ENCODE measurements at regions not wholly inside any gene's neighbourhood (a gene's known extent, or its start where the extent isn't known, plus 50 kb on each side); places are given as distances from the start of the nearest gene placed in this dataset.

GRCh38 chr11:13594044-13594443, 74.4 kb upstream of the FAR1 start:
- TF ChIP-seq CTCF (IDR thresholded peaks at IDR 0.05) = no peak
- TF ChIP-seq POLR2A (IDR thresholded peaks at IDR 0.05) = no peak

Data from body of pancreas (tissue), 4 donors.